Ishikawa (cell line): ENCODE measurements at regions not wholly inside any gene's neighbourhood (a gene's known extent, or its start where the extent isn't known, plus 50 kb on each side); places are given as distances from the start of the nearest gene placed in this dataset.

ENCODE experiments used
- CEBPB ChIP-seq: IDR thresholded peaks from 2 replicates; pipeline ENCODE4 v1.6.1; 2012
- CREB1 ChIP-seq: IDR thresholded peaks from 2 replicates; pipeline ENCODE4 v1.6.1; 2012; ENCODE audit warnings: low read depth
- EGR1 ChIP-seq: IDR thresholded peaks from 2 replicates; pipeline ENCODE4 v1.6.1; 2012
- EP300 ChIP-seq: IDR thresholded peaks from 2 replicates; pipeline ENCODE4 v1.6.1; 2012; ENCODE audit warnings: borderline replicate concordance
- FOXM1 ChIP-seq: IDR thresholded peaks from 2 replicates; pipeline ENCODE4 v1.6.1; 2012; ENCODE audit warnings: low read depth, borderline replicate concordance
- NFIC ChIP-seq: IDR thresholded peaks from 2 replicates; pipeline ENCODE4 v1.6.1; 2012
- RAD21 ChIP-seq: IDR thresholded peaks from 2 replicates; pipeline ENCODE4 v1.6.1; 2012; ENCODE audit warnings: low read depth
- REST ChIP-seq: IDR thresholded peaks from 2 replicates; pipeline ENCODE4 v1.6.1; 2012; ENCODE audit warnings: low read depth, mild to moderate bottlenecking
- TAF1 ChIP-seq: IDR thresholded peaks from 2 replicates; pipeline ENCODE4 v1.6.1; 2012; ENCODE audit warnings: low read depth, mild to moderate bottlenecking
- TCF12 ChIP-seq: IDR thresholded peaks from 2 replicates; pipeline ENCODE4 v1.6.1; 2012; ENCODE audit warnings: low read depth
- TEAD4 ChIP-seq: IDR thresholded peaks from 2 replicates; pipeline ENCODE4 v1.6.1; 2012
- YY1 ChIP-seq: IDR thresholded peaks from 2 replicates; pipeline ENCODE4 v1.6.1; 2012; ENCODE audit warnings: low read depth
- ZBTB7A ChIP-seq: IDR thresholded peaks from 2 replicates; pipeline ENCODE4 v1.6.1; 2012; ENCODE audit warnings: low read depth
- TF ChIP-seq, protein P1 (sequence below): IDR thresholded peaks from 2 replicates; pipeline ENCODE4 v1.6.1; 2012
- TF ChIP-seq, protein P2 (sequence below): IDR thresholded peaks from 2 replicates; pipeline ENCODE4 v1.6.1; 2012

DNA sequence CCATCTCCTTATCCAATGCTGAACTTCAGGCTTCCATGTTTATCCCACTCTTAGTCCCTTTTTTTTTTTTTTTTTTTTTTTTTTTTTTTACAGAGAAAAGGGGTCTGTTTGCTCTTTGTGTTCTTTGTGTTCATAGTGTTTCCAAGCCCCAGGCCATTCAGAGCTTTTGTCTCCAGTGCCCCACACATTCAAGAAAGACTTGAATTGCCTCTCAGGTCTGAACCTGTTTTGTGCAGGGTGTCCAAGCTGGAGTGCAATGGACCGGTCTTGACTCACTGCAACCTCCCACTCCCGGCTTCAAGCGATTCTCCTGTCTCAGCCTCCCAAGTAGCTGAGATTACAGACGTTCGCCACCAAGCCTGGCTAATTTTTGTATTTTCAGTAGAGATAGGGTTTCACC is 191.2 kb downstream of the PALM2AKAP2 start:
- TF ChIP-seq TCF12 (no peak), REST (no peak), NFIC (no peak)

- no peak for TF ChIP-seq TEAD4
- no peak for TF ChIP-seq CREB1
- TF ChIP-seq TAF1 = no peak
- TF ChIP-seq ZBTB7A = no peak
- no peak for TF ChIP-seq NFIC
- no peak for TF ChIP-seq FOXM1
- no peak for TF ChIP-seq CEBPB
- no peak for TF ChIP-seq RAD21
- no peak for TF ChIP-seq YY1
- TF ChIP-seq, protein P1, sequence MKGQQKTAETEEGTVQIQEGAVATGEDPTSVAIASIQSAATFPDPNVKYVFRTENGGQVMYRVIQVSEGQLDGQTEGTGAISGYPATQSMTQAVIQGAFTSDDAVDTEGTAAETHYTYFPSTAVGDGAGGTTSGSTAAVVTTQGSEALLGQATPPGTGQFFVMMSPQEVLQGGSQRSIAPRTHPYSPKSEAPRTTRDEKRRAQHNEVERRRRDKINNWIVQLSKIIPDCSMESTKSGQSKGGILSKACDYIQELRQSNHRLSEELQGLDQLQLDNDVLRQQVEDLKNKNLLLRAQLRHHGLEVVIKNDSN = no peak
- TF ChIP-seq EGR1 = no peak
- TF ChIP-seq REST = no peak
- no peak for TF ChIP-seq EP300
- no peak for TF ChIP-seq TCF12
- TF ChIP-seq, protein P2, sequence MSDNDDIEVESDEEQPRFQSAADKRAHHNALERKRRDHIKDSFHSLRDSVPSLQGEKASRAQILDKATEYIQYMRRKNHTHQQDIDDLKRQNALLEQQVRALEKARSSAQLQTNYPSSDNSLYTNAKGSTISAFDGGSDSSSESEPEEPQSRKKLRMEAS = no peak
Measured at GRCh38 chr9:109972026-109972882, 192.3 kb downstream of the PALM2AKAP2 start.

DNA sequence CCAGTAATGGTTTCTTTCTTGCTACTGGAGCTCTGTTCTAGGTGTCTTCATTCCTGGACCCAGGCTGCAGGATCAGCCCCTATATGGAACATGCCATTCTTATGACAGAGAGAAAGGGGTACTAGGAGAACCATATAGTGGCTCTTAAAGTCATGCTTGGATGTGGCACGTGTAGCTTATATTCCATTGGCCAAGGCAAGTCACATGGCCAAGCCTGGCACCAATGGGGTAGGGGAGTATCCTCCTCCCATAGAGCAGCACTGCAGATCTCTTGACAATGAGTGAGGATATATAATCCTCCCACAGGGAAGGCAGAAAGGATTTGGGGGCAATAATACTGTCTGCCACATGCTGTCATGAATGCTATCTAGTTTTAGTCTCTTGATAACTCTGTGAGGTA is 193.3 kb downstream of the PALM2AKAP2 start:
- TF ChIP-seq, protein P1 = peak; percentile 54
- TF ChIP-seq TAF1 (no peak), YY1 (no peak), NFIC (no peak), TEAD4 (no peak), CREB1 (no peak), EGR1 (no peak)

DNA sequence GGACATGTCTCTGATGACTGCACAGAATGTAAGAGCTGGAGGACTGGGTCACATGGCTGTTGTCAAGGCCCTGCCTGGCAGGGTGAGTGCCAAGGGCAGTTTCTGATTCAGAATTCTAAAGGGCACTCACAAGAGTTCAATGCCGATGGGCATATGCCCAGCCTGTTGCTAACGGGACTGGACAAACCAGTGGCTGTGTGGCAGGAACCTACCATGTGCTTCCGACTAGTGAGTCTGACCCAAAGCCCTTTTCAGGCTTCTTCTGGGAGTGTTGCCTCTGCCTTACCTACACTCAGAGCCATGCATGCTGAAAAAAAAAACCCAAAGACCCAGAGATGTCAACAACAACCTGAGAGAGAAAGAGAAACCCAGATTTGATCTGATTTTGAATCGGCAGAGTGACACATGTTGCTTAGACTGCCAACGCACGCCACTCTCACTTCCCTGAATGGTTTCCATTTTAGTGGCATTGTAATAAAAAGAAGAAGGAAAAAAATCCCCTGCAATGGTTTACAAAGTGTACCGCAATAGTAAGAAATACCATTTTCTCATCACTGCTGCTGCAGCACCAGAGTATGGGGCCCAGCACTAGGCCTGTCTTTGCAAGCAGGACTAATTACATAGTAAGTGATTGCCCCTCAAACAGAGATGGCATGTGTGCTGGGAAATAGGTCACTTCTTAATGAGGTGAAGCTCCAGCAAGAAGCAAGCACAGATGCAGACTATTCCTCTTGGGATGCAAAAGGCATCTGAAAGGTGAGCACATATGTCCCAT is 194.3 kb downstream of the PALM2AKAP2 start:
- TF ChIP-seq CREB1 (no peak), CEBPB (no peak), EGR1 (no peak), YY1 (no peak), NFIC (no peak), FOXM1 (no peak), EP300 (no peak), TCF12 (no peak), TEAD4 (no peak), ZBTB7A (no peak), TAF1 (no peak), RAD21 (no peak)
- TF ChIP-seq, protein P2 = no peak
- TF ChIP-seq, protein P1 = no peak

DNA sequence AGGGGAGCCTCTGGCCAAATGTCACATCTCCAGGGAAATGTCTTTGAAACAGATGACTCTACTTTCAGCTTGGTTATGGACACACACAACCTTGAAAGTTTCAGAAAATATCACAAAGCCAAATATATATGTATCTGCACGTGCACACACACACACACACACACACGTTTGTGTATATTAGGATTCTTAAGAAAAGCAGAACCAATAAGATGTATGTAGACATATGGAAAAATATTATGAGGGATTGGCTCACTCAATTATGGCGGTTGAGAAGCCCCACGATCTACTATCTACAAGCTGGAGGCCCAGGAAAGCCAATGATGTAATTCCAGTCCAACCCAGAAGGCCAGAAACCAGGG is 194.9 kb downstream of the PALM2AKAP2 start:
- no peak for TF ChIP-seq TAF1
- TF ChIP-seq NFIC = no peak
- TF ChIP-seq, protein P2 = no peak
- no peak for TF ChIP-seq CEBPB
- TF ChIP-seq ZBTB7A = no peak
- TF ChIP-seq EGR1 = no peak
- TF ChIP-seq, protein P1 = no peak
- no peak for TF ChIP-seq EP300
- no peak for TF ChIP-seq YY1
- no peak for TF ChIP-seq RAD21
- no peak for TF ChIP-seq CREB1
- TF ChIP-seq REST = no peak
- no peak for TF ChIP-seq TEAD4
- TF ChIP-seq TCF12 = no peak
- TF ChIP-seq FOXM1 = no peak
